Right kidney (tissue), 1 donor: ENCODE measurements at regions not wholly inside any gene's neighbourhood (a gene's known extent, or its start where the extent isn't known, plus 50 kb on each side); places are given as distances from the start of the nearest gene placed in this dataset.
A peak's percentile ranks its signal among the peaks of the same experiment; 100 is the strongest.
"Not testable (repeated sequence)": the region's sequence is repeated elsewhere in the genome, so short reads cannot be mapped to it uniquely, and the experiment has no call there.

ENCODE experiments used
- DNase-seq: peaks from one replicate; pipeline ENCODE4 v3.0.0-alpha.2; 2016

DNA sequence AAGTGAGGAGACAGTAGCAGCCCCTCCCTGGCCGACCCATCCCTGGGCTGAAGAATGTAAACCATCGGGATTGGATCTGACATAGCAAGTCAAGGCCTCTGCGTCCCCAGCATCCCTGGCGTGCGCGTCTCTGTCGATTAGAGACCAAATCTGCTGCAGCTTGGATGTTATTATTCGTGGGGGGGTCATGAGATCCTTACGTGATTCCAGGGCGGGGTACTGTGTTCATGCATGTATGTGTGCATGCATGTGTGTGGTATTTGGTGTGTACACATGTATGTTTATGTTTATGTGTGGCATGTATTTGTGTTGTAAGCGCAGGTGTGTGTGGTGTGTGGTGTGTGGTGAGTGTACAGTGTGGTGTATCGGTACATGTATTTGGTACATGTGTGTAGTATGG is 741.8 kb upstream of the SALL3 start:
- no peak for DNase-seq

GRCh38 chr18:78238404-78239089 is 741.1 kb upstream of the SALL3 start:
- DNase-seq: no peak

GRCh38 chr18:78239090-78239457 is 740.5 kb upstream of the SALL3 start:
- DNase-seq: no peak

- no peak for DNase-seq
These were observed 739.5 kb upstream of the SALL3 start for GRCh38 chr18:78240101-78240500.

- DNase-seq: peak; percentile 27
These were observed 738.9 kb upstream of the SALL3 start for GRCh38 chr18:78240627-78241252.

DNA sequence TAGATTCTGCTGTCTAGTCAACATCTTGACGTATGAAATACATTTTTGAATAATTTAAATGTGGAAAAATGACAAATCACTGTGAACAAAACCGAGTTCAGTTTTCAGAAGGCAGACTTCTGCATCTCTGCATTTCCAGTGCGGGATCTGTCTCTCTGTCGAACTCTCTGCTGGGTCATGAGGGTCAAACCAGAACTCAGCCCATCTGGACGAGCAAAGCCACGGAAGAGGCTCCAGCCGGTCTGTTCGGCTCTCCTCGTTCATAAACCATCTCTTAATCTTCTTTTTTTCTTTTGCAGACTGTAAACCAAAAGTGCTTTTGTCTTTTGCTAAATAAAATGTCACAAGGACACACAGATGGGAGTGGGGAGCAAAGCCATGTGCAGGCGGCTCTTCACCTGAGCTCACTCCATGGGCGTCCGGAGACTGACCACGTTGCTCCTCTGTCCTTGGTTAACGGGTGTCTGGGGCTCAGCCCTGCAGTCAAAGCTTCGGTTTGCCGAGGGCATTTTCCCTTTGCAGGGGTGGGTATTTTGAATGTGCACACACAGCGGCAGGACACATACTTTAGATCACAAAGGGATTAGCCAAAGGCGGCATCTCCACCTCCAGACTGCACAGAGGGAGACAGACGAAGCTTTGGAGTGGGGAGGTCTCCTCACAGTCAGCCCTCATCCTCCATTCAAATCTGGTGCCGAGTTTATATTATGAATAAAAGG is 737.9 kb upstream of the SALL3 start:
- DNase-seq: peak; percentile 32

- DNase-seq: no peak
These were observed 737.4 kb upstream of the SALL3 start for GRCh38 chr18:78242254-78242643.

DNA sequence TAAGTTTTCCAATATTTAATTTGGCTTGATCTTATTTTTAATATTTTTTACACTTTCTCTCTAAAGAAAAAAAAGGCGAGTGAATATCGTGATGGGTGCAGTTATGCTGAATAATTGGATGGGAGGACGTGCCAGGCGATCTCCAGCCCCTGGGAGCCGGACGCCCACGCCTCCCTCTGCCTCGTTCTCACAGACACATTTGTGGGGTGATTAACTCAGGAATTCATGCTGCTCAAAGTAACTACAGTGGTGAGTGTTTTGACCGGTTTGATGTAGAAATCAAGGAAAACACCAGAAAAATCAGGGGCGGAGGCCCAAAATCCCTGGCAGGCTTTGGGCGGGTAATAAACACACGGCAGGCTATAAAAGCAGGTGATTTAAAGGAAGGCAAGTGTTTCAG is 736.8 kb upstream of the SALL3 start:
- DNase-seq: peak; percentile 27

DNA sequence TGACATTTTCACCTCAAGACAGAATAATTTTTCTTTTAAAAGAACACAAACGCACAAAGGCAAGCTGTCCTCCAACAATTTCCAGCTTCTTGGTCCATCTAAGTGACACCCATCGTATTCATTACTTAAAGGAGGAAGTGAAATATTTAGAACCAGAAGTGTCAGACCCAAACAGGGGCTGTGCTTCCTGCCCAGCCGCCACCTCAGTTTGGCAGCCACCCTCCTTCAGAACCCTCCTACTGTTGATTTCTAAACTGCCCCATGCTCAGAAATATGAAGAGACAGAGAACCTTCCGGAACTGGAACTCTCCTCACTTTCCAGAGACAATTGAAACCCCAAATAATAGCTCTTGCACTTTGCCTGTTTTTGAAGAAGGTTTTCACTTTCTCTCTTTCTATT is 734.8 kb upstream of the SALL3 start:
- no peak for DNase-seq

DNA sequence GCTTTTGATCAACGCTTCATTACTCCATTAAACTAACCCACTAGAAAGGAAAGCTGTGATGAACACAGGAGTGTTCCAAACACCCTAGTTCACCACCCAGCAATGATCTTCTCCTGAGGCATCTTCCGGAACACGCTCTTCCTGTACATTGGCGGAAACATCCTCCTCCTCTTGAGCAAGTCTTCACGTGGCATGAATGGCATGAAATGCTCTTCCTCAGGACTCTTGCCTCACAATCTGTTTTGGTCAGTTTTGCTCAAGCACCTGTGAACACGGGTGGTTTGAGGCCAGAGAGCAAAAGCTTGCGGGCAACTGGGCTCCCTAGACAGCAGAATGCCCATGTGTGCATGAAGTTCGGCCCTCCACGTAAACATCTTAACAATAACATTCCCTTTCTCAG is 734.2 kb upstream of the SALL3 start:
- no peak for DNase-seq

- no peak for DNase-seq
These were observed 733.6 kb upstream of the SALL3 start for GRCh38 chr18:78246050-78246449.

DNA sequence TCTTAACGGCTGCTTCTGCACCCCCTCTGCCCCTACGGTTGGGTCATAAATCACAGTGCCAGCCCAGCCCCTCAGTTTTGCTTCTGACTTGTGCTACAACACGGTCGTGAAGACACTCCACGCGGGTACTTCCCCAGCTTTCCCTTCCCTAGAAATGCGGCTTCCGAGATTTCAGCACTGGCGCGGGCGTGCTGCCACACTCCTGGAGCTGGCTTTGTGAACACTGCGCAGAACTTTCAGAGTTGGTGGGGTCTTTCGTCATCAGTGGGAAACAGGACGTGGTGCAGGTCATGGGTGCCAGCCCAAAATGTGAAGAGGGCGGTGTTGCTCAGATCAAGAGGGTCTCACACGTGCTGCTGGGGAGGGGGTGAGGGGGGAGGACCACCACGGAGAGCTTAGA is 733.0 kb upstream of the SALL3 start:
- no peak for DNase-seq

- no peak for DNase-seq
These were observed 731.9 kb upstream of the SALL3 start for GRCh38 chr18:78247615-78248289.

DNA sequence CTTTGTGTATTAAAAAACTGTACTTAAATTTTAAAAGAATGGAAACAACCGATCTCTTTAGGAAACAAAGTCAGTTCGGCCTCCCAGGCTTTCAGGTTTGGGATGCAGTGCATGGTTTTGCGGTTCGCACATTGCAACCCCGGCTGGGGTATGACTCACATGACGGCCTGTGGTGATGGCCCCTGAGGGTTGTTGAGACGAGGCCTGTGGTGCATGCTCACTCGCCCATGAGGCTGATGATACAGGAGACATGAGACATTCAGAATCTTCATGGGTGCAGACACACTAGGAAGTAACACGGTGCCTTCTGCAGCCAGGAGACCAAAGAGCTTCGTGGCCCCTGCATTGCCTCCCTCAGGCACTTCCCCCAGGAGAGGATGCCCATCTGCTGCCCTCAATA is 724.6 kb upstream of the SALL3 start:
- DNase-seq: no peak

DNA sequence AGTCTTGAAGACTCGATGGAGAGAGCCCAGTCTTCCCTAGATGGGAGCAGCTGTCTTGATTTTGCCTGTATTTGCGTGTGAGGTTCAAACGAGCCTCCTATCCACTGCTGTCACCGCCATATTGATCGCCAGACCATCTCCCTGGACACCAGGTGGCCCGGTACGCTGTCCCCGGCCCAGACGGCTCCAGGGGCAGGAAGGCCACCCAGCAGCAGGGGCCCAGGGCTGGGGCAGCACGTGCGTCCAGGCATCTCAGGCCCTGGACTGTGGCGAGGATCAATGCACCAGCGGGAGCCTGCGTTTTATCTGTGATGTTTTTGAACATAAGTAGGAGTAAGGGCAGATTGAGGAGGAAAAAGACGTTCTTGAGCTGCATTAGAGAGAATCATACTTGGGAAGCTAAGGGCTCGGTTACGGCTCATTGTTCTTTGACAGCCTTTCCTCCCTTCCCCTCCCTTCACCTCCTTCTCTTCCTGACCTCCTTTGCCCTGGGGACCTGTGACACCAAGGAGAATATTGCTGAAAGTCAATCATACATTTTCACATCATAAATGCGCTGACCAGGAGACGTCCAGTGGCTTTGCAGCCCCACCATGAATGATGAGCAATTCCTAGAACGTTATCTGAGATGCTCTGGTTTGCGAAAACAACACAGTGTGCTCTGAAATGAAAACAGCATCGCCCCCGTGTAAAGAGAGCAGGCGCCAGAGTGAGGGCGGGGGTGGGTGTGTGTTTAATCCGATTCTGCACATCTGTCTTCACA is 711.2 kb upstream of the SALL3 start:
- DNase-seq: peak; percentile 53

GRCh38 chr18:78271790-78272189 is 707.8 kb upstream of the SALL3 start:
- no peak for DNase-seq

DNA sequence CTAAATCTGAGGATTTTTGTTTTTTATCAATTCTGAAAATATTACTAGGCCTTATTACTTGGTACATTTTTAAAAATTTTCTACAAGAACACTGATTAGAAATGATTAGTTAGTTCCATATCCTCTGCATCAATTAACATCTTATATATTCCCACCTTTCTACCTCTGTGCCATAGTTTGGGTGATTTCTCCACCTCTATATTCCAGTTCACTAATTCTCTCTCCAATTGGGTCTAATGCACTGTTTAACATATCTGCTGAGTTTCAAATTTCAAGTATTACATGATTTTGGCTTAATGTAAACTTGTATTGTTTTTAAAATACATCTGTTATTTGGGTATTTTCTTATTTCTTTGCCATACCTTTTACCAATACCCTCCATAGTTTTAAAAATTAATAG is 705.7 kb upstream of the SALL3 start:
- DNase-seq: no peak

GRCh38 chr18:78283425-78283824 is 696.2 kb upstream of the SALL3 start:
- DNase-seq: not testable (repeated sequence)

DNA sequence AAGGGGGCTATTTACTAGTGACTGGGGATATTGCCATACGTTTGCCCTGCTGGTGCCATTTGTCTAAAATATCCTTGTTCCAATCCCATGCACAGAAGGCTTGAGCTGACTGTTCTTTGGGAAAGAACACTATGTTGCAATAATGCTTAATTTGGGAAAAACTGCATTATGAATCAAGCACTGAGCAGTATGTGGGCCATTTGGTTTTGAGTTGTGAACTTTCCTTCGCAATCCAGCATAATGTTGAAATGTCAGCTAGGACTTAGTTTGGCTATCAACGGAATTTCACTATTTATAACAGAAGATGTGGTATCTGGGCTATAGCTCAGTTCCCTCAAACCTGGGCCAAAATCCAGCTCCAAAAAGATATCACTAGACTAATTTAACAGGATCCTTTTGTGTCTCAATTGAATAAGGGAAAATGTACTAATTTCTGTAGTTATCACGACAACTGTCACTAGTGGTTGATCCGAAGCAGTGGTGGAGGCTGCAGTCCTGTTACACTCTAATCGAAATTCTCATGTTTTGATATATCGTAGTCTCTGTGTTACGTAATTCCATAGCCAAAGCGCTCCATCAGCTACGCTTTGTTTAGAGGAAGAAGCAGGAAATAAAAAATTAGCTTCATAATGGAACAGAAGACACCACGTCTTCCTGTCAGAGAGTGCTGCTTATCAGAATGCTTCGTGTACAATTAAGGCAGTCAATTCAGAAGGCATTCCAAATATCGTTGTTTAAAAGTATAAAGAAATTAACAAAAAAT is 686.8 kb upstream of the SALL3 start:
- DNase-seq: no peak

GRCh38 chr18:78293540-78293939 is 686.1 kb upstream of the SALL3 start:
- no peak for DNase-seq

DNA sequence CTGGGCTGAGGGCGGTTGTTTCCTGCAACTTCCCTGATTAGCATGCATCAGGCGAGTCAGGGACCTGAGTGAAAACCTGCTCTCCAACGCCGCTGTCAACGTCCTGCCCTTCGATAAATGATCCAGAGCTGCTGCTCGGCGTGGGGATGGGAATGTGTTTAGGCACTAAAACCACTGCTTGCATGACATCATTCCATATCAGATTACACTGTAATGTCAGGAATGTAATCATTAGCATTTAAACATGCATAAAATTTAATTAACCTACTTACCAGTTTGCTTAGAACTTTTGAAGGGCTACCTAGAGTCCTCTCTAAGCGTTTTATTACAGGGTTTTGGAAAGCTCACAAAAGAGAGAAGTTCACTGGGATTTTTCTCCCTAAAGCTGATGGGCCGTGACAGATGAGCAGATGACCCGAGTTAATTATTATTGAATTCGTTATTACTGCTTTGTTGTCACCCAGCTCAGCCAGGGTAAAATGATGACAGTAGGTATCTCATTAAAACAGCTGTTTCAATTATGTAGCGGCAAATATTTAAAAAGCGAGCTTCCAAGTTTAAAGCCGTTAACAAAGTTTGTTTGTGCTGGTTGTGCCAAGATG is 685.6 kb upstream of the SALL3 start:
- DNase-seq: peak; percentile 63
